Bronchial epithelial cell (primary cell): ENCODE measurements at regions not wholly inside any gene's neighbourhood (a gene's known extent, or its start where the extent isn't known, plus 50 kb on each side); places are given as distances from the start of the nearest gene placed in this dataset.
A peak's percentile ranks its signal among the peaks of the same experiment; 100 is the strongest.

ENCODE experiments used
- DNase-seq: peaks from one replicate; pipeline ENCODE4 v3.0.0-alpha.2; 2010; ENCODE audit warnings: low read depth
- FAIRE-seq: peaks from 2 replicates; lab custom pipeline; 2011; peaks lifted over from hg19 to GRCh38; lab: Jason Lieb, UNC
- H3K27me3 ChIP-seq: 2 replicates; pipeline ENCODE4 v1.5.1; 2011; ENCODE audit warnings: low read length; ENCODE audit not compliant: control insufficient read depth, insufficient read depth
- H3K36me3 ChIP-seq: 2 replicates; pipeline ENCODE4 v1.5.1; 2011; ENCODE audit warnings: low read length; ENCODE audit not compliant: control insufficient read depth, insufficient read depth
- H3K4me3 ChIP-seq: 2 replicates; pipeline ENCODE4 v1.5.1; 2011; ENCODE audit warnings: mild to moderate bottlenecking, low read depth, low read length, control low read depth
- CTCF ChIP-seq: IDR thresholded peaks from 2 replicates; pipeline ENCODE4 v1.5.1; 2011; ENCODE audit warnings: mild to moderate bottlenecking, moderate library complexity, low read length, control low read depth, inconsistent platforms; ENCODE audit not compliant: insufficient read depth, severe bottlenecking

- Histone ChIP-seq H3K27me3 (peaks cover 10% of the 10 kb centered on the region), H3K36me3 (no peaks in the 10 kb centered on the region), H3K4me3 (no peak overlapping the region)
- DNase-seq, result no peak
- FAIRE-seq, result no peak
- no peak for TF ChIP-seq CTCF
These were observed 85.8 kb upstream of the RTL6 start for GRCh38 chr22:44583854-44584253.

GRCh38 chr22:44583061-44583760 lies 85.2 kb upstream of the RTL6 start:
- peaks cover 11% of the 10 kb centered on the region for H3K27me3 ChIP-seq
- H3K36me3 ChIP-seq, result no peaks in the 10 kb centered on the region
- no peak for TF ChIP-seq CTCF
- no peak overlapping the region for H3K4me3 ChIP-seq
- DNase-seq (peak; percentile 13), FAIRE-seq (no peak)

GRCh38 chr22:44582016-44582415 lies 84.0 kb upstream of the RTL6 start:
- H3K36me3 ChIP-seq, result no peaks in the 10 kb centered on the region
- no peak for DNase-seq
- H3K4me3 ChIP-seq, result no peak overlapping the region
- no peak for FAIRE-seq
- H3K27me3 ChIP-seq, result peaks cover 11% of the 10 kb centered on the region
- no peak for TF ChIP-seq CTCF

- FAIRE-seq (no peak), DNase-seq (no peak)
- Histone ChIP-seq H3K27me3 (peaks cover 13% of the 10 kb centered on the region), H3K4me3 (no peak overlapping the region), H3K36me3 (no peaks in the 10 kb centered on the region)
- no peak for TF ChIP-seq CTCF
These were observed 83.0 kb upstream of the RTL6 start for GRCh38 chr22:44581096-44581435.

GRCh38 chr22:44580176-44581095 lies 82.4 kb upstream of the RTL6 start:
- Histone ChIP-seq H3K4me3 (no peak overlapping the region), H3K36me3 (no peaks in the 10 kb centered on the region), H3K27me3 (peaks cover 13% of the 10 kb centered on the region)
- DNase-seq, result no peak
- no peak for FAIRE-seq
- no peak for TF ChIP-seq CTCF
